T1000 (cell line): ENCODE measurements at regions not wholly inside any gene's neighbourhood (a gene's known extent, or its start where the extent isn't known, plus 50 kb on each side); places are given as distances from the start of the nearest gene placed in this dataset.
"Not testable (repeated sequence)": the region's sequence is repeated elsewhere in the genome, so short reads cannot be mapped to it uniquely, and the experiment has no call there.

Experiments
- DNase-seq: peaks from one replicate; lab custom pipeline; 2025; ENCODE audit warnings: mixed read lengths; lab: John Stamatoyannopoulos, UW

DNA sequence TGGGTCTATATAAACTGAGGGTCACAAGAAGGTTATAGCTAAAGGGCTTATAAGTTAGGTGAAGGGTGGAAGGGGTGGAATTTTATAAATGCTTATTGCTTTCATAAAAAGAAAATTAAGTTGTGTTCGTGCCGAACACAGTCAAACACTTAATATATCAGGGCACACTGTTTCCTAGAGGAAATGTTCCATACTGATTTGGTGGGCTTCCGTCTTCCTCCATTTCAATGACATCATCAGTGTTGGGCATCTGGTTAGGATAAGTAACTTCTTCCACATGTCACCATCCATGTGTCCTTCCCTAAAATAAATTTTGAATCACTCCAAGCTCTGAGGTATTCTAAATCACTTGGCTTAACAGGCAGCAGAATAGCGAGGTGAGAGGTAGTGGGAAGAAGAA is 466.4 kb downstream of the MED13L start:
- DNase-seq = no peak

DNA sequence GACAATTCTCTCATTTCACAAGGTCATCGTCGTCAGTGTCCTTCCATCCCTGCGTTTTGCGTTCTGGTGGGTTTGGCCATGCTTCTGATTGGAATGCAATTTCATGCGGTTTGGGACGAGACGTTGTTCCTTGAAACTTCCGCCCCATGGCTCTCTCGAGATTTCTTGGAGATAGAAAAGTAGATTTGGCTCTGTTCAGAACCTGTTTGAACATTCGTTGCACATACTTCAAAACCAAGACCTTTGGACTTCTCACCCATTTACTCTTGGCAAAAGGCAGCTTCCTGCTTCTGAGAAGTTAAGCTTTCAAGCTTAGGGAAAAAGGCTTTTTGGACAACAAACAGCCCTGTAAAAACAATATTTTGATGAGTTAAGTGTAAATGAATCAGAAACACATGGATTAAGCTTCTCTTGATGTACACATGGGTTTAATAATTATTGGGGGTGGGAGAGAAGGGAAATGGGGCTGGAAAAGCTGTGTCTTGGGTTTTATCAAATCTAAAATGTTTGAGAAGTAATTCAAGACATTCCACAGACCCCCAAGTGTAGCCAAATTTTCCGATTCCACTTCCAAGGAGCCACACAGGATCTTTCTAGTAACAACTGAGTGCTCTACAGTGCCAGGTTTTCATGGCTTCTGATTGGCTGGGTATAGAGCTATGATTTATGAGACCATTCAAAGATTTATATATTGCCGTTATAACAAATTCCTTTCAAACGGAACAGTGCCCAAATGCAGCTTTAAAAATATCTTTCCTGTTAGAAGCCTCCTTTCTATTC is 467.2 kb downstream of the MED13L start:
- DNase-seq = no peak

DNA sequence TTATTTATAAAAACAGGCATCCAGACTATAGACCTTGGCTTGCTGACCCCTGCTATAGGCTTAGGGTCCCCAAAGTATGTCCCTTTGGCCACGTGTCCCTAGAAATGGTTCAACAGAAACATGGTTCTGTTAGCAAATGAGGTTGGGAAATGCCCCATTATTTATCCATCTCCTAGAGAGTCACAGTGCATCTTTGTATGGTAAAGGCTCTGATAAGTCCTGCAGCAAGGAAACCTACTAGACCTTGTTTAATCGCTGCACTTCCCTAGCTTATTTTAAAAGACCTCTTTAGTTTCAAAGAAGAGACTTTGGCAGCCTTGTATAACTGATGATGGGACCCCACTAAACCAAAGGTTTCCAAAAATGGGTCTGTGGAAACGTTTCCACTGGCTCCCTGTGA is 471.5 kb downstream of the MED13L start:
- no peak for DNase-seq

DNA sequence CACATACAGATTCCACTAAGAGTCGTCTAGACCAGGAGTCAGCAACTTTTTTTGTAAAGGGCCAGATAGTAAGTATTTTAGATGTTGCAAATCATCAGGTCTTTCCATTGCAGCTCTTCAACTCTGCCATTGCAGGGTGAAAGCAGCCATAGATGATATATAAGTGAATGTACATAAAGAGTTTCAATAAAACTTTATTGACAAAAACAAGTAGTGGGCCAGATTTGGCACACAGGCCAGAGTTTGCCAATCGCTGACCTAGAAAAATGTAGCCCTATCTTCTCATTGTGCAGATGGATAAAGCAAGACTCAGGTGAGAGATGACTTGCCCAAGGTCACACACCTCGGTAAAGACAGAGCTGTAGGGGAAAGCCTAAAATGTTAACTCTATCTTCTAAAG is 474.7 kb downstream of the MED13L start:
- DNase-seq = no peak

DNA sequence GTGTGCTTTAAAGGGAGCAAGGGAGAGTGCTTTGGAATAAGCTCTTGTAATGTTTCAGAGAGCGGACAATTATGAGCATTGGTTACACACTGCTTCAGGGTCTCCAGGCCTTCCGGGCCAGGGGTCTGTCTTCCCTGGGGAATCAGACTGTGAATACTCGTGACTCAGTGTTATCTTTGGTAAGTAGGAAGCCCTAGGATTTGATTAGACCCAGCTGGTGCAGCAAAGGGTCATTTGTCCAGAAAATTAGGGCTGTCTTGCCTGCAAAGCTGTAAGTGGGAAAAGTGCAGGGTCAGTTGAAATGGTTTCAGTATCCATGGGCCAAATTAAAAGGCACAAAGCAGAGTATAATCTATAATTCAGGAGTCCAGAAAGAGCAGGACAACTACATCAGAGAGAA is 475.6 kb downstream of the MED13L start:
- DNase-seq = no peak

DNA sequence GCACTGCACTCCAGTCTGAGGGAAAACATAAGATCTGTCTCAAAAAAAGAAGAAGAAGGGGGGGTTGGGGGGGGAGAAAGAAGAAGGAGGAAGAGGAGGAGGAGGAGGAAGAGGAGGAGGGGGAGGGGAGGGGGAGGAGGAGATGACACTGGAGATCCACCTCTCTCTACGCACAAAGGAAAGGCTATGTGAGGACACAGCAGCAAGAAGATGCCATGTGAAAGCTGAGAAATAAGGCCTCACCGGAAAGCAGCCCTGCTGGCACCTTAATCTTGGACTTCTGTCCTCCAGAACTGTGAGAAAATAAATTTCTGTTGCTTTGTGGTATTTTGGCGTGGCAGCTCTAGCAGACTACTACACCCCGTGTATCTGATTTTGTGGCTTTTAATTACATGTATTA is 477.9 kb downstream of the MED13L start:
- DNase-seq = no peak

DNA sequence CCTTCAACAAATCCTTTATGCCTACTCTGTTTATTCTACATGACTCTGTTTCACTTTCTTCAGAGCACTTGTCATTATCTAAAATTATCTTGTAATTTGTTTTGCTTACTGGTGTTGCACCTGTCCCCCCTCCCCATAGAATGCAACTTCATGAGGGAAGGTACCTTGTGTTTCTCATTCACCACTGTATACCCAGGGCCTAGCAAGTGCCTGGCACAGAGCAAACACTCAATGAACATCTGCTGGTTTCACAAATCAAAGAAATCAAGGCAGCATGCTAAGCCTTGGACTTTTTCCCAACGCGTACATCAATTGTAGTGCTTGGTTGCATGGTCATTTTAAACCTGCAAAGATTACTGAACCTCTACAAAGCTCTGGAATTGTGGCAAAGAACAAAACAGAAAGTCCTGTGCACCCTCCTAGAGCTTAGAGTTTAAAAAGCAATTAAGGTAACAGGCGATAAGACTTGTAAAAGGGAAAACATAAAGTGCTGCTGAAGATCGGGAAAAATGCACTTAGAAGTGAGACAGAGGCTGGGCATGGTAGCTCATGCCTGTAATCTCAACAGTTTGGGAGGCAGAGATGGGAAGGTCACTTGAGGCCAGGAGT is 479.1 kb downstream of the MED13L start:
- DNase-seq = no peak

DNA sequence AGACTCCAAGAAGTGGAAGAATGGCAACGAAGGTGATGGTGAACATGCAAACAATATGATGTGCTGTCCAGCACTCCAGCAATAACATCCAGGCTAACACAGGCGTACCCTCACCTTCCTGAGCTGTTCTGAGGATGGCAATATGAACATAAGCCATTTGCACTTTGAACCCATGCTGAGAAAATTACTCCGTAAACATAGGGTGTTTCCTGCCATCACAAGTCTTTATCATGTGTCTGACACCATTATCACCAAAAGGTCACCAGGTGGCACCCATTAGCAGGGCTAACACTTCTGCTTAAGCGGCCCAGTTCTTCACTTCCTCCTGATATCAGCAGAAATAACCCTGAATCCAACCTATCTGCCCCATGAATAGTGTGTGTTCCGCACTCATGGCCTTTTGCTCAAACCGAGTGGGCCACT is 482.8 kb downstream of the MED13L start:
- DNase-seq = no peak

DNA sequence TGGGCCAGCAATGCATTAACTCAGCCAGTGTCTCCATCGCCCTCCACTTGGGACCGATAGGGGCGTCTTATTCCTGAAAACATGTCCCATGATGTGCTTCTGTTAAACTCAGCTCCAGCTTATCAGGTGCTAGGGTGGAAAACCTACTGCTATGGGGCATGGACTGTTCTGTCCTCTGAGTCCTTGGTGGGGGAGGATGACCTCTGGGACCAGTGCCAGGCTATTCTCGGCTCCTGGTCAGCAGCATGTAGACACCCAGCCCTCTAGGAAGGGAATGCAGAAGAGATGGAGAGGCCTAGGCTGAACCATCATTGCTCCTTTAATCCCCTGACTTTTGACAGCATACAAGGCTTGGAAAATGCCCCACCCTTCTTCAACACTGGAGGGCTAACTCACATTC is 486.2 kb downstream of the MED13L start:
- no peak for DNase-seq

DNA sequence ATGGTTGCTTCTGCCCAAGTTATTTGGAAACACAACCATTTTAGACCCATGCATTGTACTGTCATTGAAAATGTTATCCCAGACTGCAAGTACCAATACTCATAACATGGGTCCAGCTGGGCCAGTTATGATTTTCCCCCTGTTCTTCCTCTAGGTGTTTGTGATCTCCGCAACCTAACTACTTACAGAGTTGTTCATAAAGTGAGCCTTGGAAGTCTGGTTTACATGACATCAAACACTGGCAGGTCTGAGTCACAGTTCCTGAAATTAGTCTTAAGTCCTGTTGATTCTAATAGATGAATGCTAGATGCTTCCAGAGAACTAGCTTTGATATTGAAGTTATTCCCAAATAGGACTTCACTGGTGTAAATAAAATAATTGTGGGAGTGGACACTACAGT is 487.0 kb downstream of the MED13L start:
- no peak for DNase-seq

DNA sequence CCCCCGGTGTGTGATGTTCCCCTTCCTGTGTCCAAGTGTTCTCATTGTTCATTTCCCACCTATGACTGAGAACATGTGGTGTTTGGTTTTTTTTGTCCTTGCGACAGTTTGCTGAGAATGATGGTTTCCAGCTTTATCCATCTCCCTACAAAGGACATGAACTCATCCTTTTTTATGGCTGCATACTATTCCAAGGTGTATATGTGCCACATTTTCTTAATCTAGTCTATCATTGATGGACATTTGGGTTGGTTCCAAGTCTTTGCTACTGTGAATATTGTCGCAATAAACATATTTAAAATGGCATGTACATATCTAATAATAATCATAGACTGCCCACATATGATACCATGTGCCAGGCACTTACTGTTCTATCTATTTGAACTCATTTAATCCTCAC is 491.0 kb downstream of the MED13L start:
- DNase-seq = not testable (repeated sequence)

DNA sequence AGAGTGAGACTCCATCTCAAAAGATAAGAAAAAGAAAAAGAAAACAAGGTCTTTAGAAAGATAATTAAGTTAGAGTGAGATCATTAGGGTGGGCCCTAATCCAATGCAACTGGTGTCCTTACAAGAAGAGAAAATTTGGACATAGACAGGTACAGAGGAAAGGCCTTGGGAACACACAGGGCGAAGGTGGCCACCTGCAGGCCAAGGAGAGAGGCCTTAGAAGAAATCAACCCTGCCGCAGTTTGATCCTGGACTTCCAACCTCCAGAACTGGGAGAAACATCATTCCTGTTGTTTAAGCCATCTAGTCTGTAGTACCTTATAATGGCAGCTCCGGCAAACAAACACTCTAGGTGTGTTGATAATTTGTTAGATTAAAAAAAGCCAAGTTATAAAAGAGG is 491.9 kb downstream of the MED13L start:
- DNase-seq = no peak

DNA sequence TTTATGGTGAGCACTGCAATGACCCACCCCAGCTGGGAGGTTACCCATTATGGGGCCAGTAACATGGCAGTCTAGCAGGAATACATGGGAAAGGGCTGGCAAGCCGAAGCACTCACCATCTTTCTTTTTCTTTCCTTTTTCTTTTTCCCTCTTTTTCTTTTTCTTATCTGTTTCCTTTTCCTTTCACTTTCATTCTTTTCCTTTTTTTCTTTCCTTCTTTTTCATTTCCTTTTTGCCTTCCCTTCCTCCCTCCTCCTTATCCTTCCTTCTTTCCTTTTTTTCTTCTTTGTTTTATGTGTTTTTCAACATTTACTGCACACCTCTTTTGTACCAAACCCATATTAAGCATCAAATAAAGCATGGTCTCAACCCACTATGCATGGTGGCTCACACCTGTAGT is 501.1 kb downstream of the MED13L start:
- DNase-seq = no peak

DNA sequence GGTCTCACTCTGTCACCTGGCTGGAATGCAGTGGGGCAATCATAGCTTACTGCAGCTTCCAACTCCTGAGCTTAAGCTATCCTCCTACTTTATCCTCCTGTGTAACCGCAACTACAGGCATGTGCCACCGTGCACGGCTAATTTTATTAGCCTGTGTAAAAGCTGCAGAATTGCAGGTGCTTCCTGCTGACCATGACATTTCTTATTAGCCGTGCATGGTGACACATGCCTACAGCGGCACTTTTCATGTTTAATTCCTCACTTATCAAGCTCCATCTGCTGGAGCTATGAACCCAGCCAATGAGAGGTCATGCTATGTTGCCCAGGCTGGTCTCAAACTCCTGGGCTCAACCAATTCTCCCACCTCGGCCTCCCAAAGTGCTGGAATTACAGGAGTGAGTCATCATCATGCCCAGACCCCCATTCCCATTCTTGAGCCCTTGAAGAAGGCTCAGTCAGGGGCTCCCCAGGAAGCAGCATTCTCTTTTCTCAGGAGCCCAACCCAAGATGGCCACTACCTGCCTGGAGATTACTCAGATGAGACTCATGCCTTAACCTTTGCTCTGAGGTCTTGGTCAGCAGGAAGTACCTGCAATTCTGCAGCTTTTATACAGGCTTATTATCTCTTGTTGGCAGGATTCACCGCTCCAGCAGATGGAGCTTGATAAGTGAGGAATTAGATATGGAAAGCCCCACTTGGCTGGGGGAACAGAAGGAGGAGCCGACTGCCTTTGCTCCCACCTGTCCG is 503.2 kb downstream of the MED13L start:
- no peak for DNase-seq

DNA sequence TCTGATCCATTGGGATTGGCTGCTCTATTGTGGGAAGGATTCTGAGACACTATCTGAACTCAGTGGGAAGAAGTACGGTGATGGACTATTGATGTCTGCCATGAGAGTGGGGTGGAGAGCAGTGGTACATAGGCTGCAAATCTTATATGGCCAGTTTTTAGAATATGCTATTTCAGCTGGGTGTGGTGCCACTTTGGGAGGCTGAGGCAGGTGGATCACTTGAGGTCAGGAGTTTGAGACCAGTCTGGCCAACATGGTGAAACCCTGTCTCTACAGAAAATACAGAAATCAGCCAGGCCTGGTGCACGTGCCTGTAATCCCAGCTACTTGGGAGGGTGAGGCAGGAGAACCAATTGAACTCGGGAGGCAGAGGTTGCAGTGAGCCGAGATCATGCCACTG is 505.9 kb downstream of the MED13L start:
- no peak for DNase-seq

DNA sequence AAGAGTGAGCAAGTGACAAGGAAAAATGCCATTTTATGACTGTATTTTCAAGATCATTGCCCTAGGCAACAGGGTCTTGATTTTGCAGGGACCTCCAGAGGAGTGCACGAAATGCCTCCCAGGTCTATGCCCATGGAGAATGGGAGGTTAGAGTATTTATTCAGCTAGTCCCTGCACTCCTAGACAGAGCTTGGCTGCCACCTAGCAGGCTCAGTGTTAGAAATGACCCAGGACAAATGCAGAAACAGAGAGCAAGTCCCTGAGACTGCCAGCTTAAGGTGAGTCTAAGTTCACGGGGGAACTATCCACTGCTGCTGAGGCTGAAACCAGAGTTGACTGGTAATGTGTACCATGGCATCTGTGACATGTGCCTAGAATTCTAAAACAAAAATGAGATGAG is 506.4 kb downstream of the MED13L start:
- no peak for DNase-seq

DNA sequence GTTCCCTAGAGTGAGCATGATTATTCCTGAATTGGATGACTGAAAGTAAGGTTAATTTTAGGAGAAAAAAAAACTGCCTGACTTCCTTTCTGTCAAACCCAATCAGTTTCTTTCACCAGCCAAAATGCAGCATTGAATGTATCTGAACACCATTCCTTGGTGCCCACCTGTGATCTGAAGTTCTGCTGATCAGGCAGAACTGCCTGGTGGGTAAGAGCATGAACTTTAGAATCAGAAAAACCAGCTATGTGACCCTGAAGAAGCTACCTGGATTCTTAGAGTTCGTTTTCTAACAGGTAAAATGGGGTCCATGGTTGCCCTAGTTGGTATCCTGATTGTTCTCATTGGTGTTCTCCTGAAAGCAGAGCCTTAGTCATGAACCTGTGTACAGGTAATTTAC is 506.9 kb downstream of the MED13L start:
- no peak for DNase-seq

DNA sequence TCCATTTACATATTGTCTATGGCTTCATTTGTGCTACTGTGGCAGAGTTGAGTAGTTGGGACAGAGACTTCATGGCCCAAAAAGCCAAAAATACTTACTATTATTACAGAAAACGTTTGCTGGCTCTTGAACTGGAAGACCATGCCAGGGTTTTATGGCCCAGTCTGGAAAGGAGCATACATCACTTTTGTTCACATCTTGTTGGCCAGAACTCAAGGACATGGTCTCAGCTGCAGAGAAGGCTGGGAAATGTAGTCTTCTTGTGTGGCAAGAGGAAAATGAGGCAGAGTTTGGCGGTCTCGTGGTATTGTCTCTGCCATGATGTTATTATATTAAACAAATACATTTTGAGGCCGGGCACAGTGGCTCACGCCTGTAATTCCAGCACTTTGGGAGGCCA is 509.6 kb downstream of the MED13L start:
- no peak for DNase-seq

DNA sequence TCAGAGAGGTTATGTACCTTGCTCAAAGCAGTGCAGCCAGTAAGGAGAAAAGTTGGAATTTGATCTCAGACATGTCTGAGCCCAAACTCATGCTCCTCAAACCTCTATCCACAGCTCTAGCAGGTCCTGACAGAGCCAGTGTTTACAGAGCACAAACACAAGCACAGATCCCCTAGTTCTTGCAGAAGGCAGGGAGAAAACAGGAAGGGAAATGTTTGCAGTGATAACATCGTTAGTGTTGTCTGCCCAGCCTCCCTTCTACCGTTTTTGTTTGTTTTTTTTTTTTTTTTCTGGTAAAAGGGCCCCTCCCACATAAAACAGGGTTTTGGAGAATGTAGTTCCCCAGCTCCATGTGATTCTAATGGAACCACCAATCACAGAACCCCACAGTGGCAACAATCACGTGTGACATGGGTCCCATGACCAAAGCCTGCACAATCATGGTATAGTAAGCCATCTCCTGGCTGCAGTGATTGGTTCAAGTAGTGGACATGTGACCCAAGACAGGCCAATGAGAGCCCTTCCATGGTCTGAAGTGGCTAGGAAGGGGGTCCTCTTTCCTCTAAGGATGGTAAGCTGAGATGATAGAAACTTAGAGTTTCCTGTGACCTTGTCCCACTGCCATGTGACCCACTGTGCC is 513.4 kb downstream of the MED13L start:
- no peak for DNase-seq

DNA sequence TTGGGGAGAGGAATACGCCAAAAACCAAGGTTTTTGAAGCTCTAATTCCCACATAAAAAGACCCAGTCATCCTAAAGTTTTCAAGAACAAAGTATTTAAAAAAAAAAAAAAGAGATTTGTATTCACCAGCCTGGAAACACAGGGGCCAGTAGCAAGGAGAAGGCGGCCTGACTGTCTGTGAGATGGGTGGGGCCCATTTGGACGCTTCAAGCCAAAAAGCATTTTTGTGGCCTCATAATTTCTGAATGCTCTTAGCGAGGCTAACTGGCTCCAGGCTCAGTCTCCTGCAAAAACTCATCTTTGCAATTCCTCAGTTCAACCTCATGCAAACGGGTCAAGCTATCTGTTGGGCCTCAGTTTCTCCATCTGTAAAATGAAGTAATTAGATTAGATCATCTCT is 514.1 kb downstream of the MED13L start:
- DNase-seq = no peak

DNA sequence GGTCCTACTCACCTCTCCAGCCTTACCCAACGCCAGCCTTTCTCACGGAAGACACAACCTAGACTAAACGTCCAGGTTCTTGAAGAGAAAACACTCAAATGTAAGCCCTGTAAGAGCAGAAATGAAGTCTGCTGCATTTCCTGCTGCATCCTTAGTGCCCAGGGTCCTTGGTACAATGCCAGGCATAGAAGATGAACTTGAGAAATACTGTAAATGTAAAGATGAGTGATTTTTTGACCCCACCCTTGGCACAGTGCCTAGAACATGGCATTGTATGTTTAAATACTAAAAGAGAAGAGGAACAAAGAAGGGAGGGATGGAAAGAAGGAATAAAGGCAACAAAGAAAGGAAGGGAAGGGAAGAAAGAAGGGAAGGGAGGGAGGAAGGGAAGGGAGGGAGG is 514.6 kb downstream of the MED13L start:
- no peak for DNase-seq

DNA sequence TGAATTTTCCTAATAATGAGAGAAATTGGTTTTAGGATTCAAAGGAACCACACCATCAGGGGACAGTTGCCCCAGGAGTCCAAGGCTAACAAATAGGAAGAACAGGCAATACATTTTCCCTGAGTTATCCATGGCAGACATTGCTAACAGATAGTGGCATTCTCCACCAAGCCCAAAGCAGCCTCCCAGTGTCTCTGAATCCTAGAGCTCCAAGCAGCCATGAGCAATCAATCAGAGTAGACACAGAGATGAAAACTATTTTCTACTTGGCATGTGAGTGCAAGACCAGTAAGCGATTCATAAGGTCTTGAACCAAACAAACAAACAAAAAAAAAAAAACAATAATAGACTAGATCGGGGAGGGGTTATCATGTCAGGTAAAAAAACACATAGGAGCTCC is 515.7 kb downstream of the MED13L start:
- DNase-seq = no peak

DNA sequence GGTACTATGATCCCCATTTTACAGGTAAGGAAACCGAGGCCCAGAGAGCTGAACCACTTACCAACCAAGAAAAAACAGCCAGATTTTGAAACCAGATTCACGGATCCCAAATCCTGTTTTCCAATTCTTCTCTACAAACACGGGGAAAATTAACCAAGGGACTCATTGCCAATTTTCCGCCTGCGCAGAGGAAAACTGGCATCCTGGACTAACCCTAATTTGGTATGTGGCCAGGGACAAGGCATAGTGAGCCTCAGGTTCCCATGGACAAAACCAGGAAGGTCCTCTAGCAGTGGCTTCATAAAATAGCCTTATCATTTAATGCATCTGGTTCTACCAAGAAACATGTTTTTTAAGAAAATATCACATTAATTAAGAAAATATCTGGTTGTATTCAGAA is 517.3 kb downstream of the MED13L start:
- DNase-seq = no peak
